GM18858 (cell line): ENCODE measurements at regions not wholly inside any gene's neighbourhood (a gene's known extent, or its start where the extent isn't known, plus 50 kb on each side); places are given as distances from the start of the nearest gene placed in this dataset.

Experiments
- ATAC-seq: cut with Tn5 transposase; IDR thresholded peaks from one replicate; pipeline ENCODE4 v1.9.1; 2021; ENCODE audit not compliant: unreplicated experiment

DNA sequence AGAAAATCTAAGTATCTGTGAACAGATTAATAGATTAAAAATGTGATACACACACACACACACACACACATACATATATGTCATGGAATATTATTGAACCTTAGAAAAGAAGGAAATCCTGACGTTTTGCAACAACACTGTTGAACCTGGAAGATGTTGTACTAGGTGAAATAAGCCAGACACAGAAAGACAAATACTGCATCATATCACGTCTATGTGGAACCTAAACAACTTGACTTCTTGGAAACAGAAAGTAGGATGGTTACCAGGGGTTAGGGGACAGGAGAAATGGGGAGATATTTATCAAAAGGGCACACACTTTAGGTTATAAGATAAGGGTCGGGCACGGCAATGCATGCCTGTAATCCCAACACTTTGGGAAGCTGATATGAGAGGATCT lies 698.4 kb upstream of the ID2 start:
- ATAC-seq, result no peak

- ATAC-seq, result no peak
These were observed 697.9 kb upstream of the ID2 start for GRCh38 chr2:7983912-7984311.

- no peak for ATAC-seq
These were observed 697.0 kb upstream of the ID2 start for GRCh38 chr2:7984693-7985353.

DNA sequence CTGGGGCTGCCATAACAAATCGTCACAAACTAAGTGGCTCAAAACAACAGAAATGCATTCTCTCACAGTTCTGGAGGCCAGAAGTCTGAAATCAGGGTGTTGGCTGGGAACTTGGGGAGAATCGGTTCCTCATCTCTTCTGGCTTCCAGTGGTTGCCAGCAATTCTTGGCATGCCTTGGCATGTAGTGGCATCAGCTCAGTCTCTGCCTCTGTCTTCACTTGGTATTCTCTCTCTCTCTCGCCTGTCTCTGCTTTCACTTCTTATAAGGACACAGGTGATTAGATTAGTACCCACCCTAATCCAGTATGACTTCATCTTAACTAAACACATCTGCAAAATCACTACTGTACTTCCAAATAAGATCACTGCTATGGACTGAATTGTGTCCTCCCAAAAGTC lies 695.4 kb upstream of the ID2 start:
- ATAC-seq, result no peak

DNA sequence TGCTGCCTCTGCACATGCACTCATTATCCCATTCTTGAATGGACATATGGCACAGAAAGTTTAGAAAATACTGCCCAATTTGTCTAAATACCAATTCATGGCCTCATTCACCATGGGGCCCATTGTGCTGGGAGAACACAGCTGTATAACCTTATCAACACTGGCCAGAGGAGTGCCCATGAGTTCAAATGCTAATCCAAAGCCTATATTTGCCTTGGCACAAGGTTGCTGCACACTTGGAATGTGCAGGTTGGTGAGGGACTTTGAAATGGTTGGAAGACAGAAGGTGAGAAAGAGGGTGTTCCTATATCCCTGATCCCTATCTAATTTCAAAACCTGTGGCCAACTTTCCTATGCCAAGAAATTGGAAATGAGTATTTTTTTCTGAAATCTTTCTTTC lies 693.9 kb upstream of the ID2 start:
- no peak for ATAC-seq

- ATAC-seq, result no peak
These were observed 693.4 kb upstream of the ID2 start for GRCh38 chr2:7988440-7988839.

- no peak for ATAC-seq
These were observed 692.0 kb upstream of the ID2 start for GRCh38 chr2:7989823-7990222.

DNA sequence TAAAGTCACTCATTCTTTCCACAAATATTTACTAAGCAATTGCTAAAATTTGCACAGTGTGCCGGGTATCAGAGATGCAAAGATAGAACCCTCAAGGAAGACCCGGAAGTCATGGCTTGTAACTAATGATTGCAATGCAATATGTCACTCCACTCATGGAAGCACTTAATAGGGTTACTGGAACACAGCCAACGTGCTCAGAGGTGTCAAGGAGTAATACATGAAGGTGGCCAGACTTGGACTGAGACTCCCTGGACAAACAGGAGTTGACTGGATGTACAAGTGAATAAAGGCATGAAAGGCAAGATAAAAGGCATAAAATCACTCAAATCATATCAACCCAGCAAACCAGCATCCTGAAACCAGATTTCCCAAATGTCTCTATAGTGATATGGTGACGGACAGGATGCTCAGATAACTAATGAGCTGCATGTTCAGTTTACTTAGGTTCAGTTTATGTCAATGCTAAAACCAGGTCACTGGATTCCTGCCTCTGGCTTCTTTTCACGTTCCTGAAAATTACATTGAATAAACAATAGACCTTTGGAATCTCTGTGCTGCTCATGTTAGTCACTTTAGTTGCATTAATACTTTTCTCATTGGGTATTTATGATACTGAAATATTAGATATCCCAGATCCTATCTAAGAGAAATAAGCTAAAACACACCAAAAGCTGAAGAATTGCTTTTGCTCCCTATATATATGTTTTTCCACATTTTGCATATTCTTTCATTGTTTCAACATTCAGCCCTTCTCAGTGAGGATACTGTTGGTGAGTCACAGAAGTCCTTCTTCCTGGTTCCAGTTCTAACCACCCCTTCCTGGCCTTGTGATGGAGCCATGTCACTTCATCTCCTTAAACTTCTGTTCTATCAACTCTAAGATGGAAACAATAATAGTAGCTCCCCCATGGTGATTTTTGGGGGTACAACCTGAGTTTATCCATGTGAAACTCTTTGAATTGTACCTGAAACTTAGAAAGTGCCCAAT lies 688.9 kb upstream of the ID2 start:
- ATAC-seq, result no peak

DNA sequence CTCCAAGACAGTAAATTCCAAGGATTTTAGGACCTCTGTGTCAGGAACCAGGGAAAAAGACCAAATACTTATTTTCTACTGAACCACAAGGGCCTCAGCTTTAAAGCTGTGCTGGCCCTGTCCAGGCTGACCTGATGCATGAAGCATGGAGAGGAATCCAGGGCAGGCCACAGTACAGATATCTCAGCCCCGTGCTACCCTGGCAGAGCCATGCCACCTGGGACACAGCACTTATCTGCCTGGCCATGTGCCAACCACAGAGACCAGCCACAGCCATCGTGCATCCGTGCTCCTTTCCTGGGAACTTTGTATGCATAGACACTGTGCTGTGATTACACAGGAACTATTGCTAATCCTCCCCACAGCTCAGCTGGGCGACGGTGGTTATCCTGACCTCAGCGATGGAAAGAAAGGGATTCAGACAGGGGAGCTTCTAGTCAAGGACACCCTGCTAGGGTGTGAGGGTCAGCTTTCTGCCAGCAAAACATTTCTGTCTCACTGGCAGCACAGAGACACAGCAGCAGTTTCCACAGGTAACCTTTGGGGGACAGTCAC lies 687.4 kb upstream of the ID2 start:
- ATAC-seq, result no peak

DNA sequence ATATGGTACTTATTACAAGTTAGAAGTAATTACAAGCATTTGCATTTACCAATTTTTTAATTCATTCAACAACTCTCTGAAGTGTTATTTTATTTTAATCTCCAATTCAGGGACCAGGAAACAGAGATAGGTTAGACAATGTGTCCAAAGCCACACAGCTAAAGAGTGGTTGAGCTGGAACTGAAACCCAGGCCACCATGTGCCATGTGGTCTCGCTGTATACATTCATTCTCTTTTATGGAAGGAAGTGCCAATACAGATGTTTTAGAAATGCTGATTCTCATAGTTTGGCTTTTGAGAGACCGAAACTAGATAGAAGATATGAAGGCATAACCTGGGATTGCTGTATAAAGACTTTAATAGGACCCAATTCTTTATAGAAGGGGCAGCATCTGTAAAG lies 684.6 kb upstream of the ID2 start:
- ATAC-seq, result no peak

GRCh38 chr2:7999683-8000476 lies 682.0 kb upstream of the ID2 start:
- ATAC-seq, result no peak

- ATAC-seq, result no peak
These were observed 681.0 kb upstream of the ID2 start for GRCh38 chr2:8000870-8001269.

GRCh38 chr2:8002765-8003393 lies 679.0 kb upstream of the ID2 start:
- ATAC-seq, result no peak

DNA sequence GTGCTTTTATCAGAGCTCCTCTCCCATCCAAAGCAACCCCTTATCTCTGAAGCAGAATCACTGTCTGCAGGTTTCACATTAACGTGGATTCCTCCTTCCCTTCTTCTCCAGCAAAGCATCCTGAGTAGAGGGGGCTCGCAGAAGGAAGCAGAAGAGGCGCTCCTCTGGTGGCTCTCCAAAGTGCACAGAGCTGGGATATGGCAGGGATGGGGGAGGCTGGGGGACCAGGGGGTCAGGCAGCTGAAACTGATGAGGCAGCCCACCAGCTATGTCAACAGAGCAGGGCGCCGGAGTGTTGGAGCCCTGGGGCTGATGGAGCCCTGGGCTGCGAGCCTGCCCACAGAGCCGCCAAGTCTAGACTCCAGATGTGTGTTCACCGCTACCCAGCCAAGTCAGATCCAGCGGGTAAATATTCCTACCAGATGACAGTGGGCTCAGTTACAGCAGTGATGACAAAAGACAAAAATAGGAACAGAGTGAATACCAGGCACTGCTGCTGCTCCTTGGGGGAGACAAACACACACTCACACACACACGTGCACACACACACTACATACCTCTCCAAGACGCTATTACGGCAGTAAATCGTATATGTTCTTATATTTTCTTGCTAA lies 678.3 kb upstream of the ID2 start:
- ATAC-seq, result no peak

DNA sequence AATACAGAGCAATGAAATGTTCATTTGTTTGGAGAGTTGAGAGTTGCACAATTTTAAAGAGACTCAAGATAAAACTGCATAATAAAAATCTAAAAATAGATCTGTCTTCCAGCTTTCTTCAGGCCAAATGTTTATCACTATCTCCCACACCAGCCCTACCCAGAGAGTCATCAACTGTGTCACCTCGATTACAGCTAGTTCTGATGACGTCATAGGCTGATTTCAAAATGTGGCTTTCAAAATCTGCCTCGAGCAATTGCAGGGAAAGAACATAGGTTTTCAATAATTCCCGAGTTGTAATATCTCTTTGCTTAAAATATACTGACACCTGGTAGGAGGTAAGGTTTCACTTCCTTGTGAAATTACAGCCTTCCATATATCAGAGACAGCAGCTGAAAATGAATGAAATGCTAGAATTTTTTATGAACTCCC lies 677.6 kb upstream of the ID2 start:
- no peak for ATAC-seq

- no peak for ATAC-seq
These were observed 675.7 kb upstream of the ID2 start for GRCh38 chr2:8006181-8006580.

DNA sequence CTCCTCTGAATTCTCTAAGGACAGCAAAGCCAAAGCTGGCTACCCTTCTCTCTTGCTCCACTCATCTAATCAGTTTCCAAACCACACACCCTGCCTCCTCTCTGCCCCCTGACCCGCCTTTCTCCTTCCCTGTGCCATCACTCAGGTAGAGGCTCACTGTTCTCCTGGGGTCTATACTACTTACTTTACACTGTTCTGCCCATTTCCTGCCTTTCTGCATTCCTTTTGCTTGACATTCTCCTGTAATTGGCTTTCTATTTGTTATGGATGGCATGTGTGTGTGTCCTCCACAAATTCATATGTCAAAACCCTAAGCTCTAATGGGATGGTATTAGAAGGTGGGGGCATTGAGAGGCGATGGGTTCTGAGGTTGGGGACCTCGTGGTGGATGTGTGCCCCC lies 675.2 kb upstream of the ID2 start:
- ATAC-seq, result no peak

GRCh38 chr2:8009010-8009597 lies 672.8 kb upstream of the ID2 start:
- ATAC-seq, result no peak

GRCh38 chr2:8015848-8016600 lies 665.8 kb upstream of the ID2 start:
- no peak for ATAC-seq
